OCI-LY1 (cell line): ENCODE measurements at regions not wholly inside any gene's neighbourhood (a gene's known extent, or its start where the extent isn't known, plus 50 kb on each side); places are given as distances from the start of the nearest gene placed in this dataset.

Experiments
- H2AFZ ChIP-seq: fragments of 200-600 bp; sonication (generic), shearing (Covaris generic); 2 replicates; pipeline ENCODE4 v1.6.0; 2014; ENCODE audit warnings: antibody characterized with exemption, mild to moderate bottlenecking, low read length
- H3F3A ChIP-seq: fragments of 200-600 bp; sonication (generic), shearing (Covaris generic); 2 replicates; pipeline ENCODE4 v1.6.0; 2014; ENCODE audit warnings: mild to moderate bottlenecking, antibody characterized with exemption, low read length, moderate library complexity; ENCODE audit not compliant: insufficient read depth
- H3K27ac ChIP-seq: fragments of 200-600 bp; sonication (generic); 2 replicates; pipeline ENCODE4 v1.5.1; 2014; ENCODE audit warnings: low read length, mixed run types, mild to moderate bottlenecking, low read depth; ENCODE audit not compliant: poor library complexity, severe bottlenecking
- H3K27me3 ChIP-seq: fragments of 200-600 bp; sonication (generic); 2 replicates; pipeline ENCODE4 v1.6.0; 2014; ENCODE audit warnings: antibody characterized with exemption, mild to moderate bottlenecking, low read length, moderate library complexity; ENCODE audit not compliant: insufficient read depth
- H3K36me3 ChIP-seq: fragments of 200-600 bp; sonication (generic); 2 replicates; pipeline ENCODE4 v1.6.1; 2014; ENCODE audit warnings: mild to moderate bottlenecking, antibody characterized with exemption, low read length, moderate library complexity, mixed read lengths; ENCODE audit not compliant: insufficient read depth
- H3K4me1 ChIP-seq: fragments of 200-600 bp; sonication (generic); 2 replicates; pipeline ENCODE4 v1.5.1; 2014; ENCODE audit warnings: mild to moderate bottlenecking, low read length, moderate library complexity; ENCODE audit not compliant: insufficient read depth, severe bottlenecking
- H3K4me2 ChIP-seq: fragments of 200-600 bp; sonication (generic), shearing (Covaris generic); 2 replicates; pipeline ENCODE4 v1.6.1; 2014; ENCODE audit warnings: low read length
- H3K4me3 ChIP-seq: fragments of 200-600 bp; sonication (generic); 2 replicates; pipeline ENCODE4 v1.5.1; 2014; ENCODE audit warnings: low read length, low read depth, mild to moderate bottlenecking, mixed read lengths; ENCODE audit not compliant: poor library complexity, severe bottlenecking
- H3K79me2 ChIP-seq: fragments of 200-600 bp; shearing (Covaris generic); 2 replicates; pipeline ENCODE4 v1.6.1; 2016; ENCODE audit warnings: mixed run types, low read length, mixed read lengths; ENCODE audit not compliant: insufficient read depth
- H3K9ac ChIP-seq: fragments of 200-600 bp; sonication (generic), shearing (Covaris generic); 2 replicates; pipeline ENCODE4 v1.6.1; 2014; ENCODE audit warnings: mild to moderate bottlenecking, low read length, mixed read lengths
- H3K9me2 ChIP-seq: fragments of 200-600 bp; sonication (generic), shearing (Covaris generic); 2 replicates; pipeline ENCODE4 v1.6.1; 2014; ENCODE audit warnings: low read depth, mild to moderate bottlenecking, low read length, mixed read lengths
- H3K9me3 ChIP-seq: fragments of 200-600 bp; shearing (Covaris generic); 2 replicates; pipeline ENCODE4 v1.6.1; 2014; ENCODE audit warnings: low read length, mixed read lengths
- H4K20me1 ChIP-seq: fragments of 200-600 bp; sonication (generic), shearing (Covaris generic); 2 replicates; pipeline ENCODE4 v1.6.0; 2016; ENCODE audit warnings: mild to moderate bottlenecking, low read length; ENCODE audit not compliant: insufficient read depth
- CTCF ChIP-seq: fragments of 200-600 bp; sonication (generic), shearing (Covaris generic); IDR thresholded peaks from 2 replicates; pipeline ENCODE4 v1.5.1; 2017; ENCODE audit warnings: mild to moderate bottlenecking, antibody characterized with exemption, low read length, moderate library complexity, mixed read lengths
- EZH2 ChIP-seq: fragments of 200-600 bp; sonication (generic), shearing (Covaris generic); IDR thresholded peaks from 2 replicates; pipeline ENCODE4 v1.8.0; 2017; ENCODE audit warnings: borderline replicate concordance, mixed run types, mild to moderate bottlenecking, antibody characterized with exemption, low read length, moderate library complexity, mixed read lengths

- Histone ChIP-seq H4K20me1 (no peaks in the 10 kb centered on the region), H3K9me2 (no peaks in the 10 kb centered on the region), H3K9me3 (no peaks in the 10 kb centered on the region), H3K27me3 (no peaks in the 10 kb centered on the region), H3K4me2 (no peak overlapping the region), H3K27ac (no peak overlapping the region), H3K4me1 (no peaks in the 10 kb centered on the region), H3K79me2 (no peaks in the 10 kb centered on the region), H3K36me3 (no peaks in the 10 kb centered on the region), H3K4me3 (no peak overlapping the region), H3K9ac (no peak overlapping the region), H3F3A (no peaks in the 10 kb centered on the region), H2AFZ (no peak overlapping the region)
- TF ChIP-seq CTCF (no peak), EZH2 (no peak)
Measured at GRCh38 chr11:28582506-28582905, 474.3 kb downstream of the METTL15 start.

- no peaks in the 10 kb centered on the region for H4K20me1 ChIP-seq
- no peaks in the 10 kb centered on the region for H3K36me3 ChIP-seq
- no peak overlapping the region for H3K9ac ChIP-seq
- no peak for TF ChIP-seq EZH2
- TF ChIP-seq CTCF, result no peak
- no peaks in the 10 kb centered on the region for H3K9me3 ChIP-seq
- no peak overlapping the region for H3K4me2 ChIP-seq
- no peaks in the 10 kb centered on the region for H3K79me2 ChIP-seq
- no peaks in the 10 kb centered on the region for H3F3A ChIP-seq
- no peaks in the 10 kb centered on the region for H3K9me2 ChIP-seq
- no peak overlapping the region for H3K27ac ChIP-seq
- H3K4me3 ChIP-seq, result no peak overlapping the region
- H3K4me1 ChIP-seq, result no peaks in the 10 kb centered on the region
- H2AFZ ChIP-seq, result no peak overlapping the region
- H3K27me3 ChIP-seq, result no peaks in the 10 kb centered on the region
Measured at GRCh38 chr11:28581286-28582242, 473.4 kb downstream of the METTL15 start.

GRCh38 chr11:28571371-28571770 lies 463.2 kb downstream of the METTL15 start:
- Histone ChIP-seq H3K27ac (no peak overlapping the region), H3K9me2 (no peaks in the 10 kb centered on the region), H3K79me2 (no peaks in the 10 kb centered on the region), H3K9ac (no peak overlapping the region), H3K4me2 (no peak overlapping the region), H3K4me3 (no peak overlapping the region), H3K4me1 (no peaks in the 10 kb centered on the region), H3K9me3 (no peaks in the 10 kb centered on the region), H4K20me1 (no peaks in the 10 kb centered on the region), H3K27me3 (no peaks in the 10 kb centered on the region), H3K36me3 (no peaks in the 10 kb centered on the region), H2AFZ (no peak overlapping the region), H3F3A (no peaks in the 10 kb centered on the region)
- TF ChIP-seq EZH2, result no peak
- TF ChIP-seq CTCF, result no peak
